Stimulated activated CD4-positive, alpha-beta T cell treated with anti-CD3 and anti-CD28 coated beads, Interleukin-4, amount 100 ng/mL, for 1 hour (primary cell): ENCODE measurements at regions not wholly inside any gene's neighbourhood (a gene's known extent, or its start where the extent isn't known, plus 50 kb on each side); places are given as distances from the start of the nearest gene placed in this dataset.
"Not testable (repeated sequence)": the region's sequence is repeated elsewhere in the genome, so short reads cannot be mapped to it uniquely, and the experiment has no call there.

Experiments
- DNase-seq: peaks from one replicate; pipeline ENCODE4 v3.0.0-alpha.2; 2020

DNA sequence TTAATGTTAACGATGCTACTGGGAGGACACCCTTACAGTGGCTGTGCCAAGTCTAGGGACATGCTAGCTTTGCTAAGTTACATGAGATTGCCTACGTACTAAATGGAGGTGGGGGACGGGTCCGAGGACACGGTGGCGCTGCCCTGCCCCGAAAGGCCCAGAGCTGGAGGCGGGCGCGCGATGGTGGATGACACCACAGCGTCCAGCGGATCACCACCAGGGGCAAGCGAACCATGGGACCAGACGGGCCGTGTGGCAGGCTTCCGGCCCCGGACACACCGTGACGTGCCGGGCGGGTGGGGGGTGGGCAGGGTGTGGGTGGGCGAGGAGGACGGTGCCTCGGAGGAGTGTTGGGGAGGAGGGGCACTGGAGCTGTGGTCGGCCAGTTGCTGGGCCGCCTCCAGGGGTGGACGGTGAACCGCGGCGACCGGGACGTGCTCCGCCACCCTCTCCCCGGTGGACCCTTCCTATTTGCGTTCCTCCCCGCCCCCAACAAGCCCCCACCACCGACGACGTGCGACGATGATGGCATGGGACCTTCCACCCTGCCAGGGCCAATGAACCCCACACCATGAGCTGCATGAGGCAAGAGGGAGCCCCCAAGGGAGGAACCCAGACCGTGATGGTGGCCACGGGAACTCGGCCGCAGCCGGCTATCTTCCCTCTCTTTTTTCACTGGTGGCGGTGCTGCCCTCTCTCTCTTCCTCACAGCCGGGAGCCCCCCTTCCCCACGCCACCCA lies 773.3 kb upstream of the DEFB115 start:
- DNase-seq: no peak

DNA sequence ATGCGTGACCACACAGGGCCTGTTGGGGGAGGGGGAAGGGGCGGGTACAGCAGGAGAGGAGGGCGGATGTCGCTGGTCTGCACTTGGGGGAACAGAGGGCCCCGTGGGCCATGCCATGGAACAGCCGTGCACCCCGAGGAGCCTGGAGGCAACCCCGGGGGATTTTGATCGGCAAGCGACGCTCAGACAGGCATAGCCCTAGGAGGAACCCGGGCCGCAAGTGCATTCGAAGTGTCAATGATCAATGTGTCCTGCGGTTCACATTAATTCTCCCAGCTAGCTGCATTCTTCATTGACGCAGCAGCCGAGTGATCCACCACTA lies 772.8 kb upstream of the DEFB115 start:
- DNase-seq: no peak

DNA sequence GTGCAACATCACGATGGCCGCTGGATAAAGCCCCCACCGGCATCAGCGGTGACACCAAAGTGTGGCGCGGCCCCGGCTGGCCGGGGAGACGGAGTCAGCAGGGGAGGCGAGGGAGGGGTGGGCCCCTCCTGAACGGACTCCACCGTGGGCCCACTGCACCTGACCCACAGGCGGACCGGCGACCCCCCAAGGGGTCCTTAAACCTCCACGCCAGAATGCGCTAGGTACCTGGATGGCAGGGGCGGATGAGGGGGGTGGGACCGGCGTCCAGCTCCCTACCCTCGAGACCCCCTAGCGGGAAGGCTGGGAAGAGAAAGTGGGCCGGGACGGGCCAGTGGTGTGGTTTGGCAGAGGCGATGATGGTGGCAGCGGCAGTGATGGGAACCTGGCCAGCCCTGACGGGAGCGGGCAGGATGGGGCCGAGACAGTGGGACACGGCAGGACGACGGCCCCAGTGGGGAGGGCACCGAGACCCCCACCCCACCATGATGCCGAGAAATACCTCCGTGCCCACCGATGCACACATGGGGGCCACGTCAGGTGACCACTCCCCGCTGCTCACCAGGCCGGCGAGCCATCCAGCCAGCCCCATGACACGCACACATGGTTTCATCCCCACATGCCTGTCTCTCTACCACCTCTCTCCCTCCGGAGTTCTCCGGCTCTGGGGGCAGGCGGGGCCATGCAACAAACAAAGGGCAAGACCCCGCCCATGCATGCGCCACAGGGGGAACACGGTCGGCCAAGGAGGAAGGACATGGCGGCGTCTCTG lies 771.9 kb upstream of the DEFB115 start:
- no peak for DNase-seq

DNA sequence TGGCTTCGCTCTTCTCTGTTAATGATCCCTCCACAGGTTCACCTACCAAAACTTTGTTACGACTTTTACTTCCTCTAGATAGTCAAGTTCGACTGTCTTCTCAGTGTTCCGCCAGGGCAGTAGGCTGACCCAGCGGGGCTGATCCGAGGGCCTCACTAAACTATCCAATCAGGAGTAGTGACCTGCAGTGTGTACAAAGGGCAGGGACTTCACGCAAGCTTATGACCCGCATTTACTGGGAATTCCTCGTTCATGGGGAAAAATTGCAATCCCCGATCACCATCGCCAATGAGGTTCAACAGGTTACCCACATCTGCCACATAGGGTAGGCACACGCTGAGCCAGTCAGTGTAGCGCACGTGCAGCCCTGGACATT lies 771.4 kb upstream of the DEFB115 start:
- no peak for DNase-seq

DNA sequence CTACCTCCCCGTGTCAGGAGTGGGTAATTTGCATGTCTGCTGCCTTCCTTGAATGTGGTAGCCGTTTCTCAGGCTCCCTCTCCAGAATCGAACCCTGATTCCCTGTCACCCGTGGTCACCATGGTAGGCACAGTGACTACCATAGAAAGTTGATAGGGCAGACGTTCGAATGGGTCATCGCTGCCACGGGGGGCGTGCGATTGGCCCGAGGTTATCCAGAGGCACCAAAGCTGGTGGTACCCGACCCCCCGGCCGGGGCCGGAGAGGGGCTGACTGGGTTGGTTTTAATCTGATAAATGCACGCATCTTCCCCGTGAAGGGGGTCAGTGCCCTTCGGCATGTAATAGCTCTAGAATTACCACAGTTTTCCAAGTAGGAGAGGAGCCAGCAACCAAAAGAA lies 770.0 kb upstream of the DEFB115 start:
- DNase-seq: not testable (repeated sequence)

DNA sequence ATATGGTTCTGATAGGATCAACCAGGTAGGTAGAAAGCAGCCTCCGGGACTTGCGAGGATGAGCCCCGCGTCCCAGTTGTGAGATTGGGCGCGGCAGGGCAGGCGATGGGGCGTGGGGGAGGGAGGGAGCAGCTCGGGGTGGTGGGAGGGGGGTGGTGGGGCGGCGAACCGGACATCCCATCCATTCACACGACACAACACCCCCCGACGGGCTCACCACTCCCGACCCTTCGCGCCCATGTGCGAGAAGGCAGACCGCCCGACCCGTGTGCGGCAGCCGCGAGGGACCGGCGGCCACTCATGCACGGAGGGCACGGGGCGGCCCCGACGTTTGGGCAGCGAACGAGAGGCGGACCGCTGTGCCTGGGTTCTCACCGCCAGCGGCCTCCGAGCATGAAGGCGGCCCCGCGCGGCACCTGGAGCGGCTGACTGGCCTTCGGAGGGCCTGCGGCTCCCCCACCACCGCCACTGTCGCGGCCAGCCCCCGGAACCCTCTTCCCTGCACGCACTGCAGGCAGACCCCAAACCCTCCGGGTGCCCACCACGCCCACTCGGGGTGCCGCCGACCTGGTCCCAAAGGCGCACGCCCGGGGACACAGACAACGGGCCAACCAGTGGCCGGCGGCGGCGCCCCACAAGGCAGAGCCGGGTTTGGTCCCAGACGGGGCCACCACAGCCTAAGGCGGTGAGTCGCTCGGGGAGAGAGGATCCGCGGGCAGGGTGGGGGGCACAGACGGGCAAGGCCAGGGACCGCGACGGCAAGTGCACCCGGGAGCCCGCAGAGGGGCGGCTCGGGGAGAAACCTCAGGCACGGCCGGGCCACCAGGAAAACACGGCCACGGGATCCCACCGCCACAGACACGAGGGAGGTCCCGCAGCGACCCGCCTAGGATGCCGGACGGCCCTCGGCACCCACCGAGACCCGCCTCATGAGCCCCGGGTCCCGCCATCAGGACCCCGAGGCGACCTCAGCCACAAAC lies 769.2 kb upstream of the DEFB115 start:
- DNase-seq: no peak

DNA sequence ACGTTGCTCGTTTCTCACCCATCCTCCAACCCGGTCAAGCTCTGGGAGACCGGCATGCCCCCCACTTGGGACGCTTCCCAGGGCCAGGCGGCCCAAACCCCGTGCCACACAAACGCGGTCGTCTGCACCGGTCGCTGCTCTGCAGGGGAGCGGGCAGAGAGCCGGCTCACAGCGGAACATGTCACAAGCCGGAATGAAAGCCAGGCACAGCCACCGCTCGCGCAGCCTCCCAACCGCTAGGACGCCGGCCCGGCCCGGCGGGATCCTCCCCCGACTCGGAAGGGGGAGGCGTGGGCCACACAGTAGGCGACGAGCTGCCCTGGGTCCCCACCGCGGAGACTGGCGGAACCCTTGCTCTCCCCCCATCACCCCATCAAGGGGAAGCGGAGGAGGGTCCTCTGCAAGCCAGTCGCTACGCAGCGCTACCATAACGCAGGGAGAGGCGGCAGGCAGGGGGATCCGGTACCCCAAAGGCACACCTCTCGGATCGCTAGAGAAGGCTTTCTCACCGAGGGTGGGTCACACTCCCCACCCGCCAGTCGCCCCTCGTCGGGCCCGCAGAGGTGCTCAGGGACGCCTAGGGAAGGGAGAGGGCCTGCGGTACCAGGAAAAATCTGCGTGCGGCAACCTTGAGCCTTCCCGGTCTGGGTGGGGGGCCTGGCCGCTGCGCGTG lies 768.4 kb upstream of the DEFB115 start:
- no peak for DNase-seq

DNA sequence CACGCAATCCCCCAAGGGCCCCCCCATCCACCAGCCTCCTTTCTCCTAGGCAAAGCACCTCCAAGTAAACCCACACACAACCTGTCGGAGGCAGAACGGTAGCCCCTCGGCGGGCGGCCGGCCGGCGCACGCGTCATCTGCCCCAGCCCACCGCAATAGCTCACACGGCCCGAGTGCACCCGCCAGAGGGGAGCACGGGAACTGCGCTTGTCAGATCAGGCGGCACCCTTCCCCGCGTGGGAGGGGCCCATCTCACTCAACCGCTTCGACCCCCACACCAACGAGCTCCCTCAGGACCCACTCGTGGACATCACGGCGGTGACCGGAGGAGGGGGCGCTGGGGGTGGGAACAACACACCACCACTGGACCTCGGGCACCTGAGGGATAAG lies 767.9 kb upstream of the DEFB115 start:
- no peak for DNase-seq

DNA sequence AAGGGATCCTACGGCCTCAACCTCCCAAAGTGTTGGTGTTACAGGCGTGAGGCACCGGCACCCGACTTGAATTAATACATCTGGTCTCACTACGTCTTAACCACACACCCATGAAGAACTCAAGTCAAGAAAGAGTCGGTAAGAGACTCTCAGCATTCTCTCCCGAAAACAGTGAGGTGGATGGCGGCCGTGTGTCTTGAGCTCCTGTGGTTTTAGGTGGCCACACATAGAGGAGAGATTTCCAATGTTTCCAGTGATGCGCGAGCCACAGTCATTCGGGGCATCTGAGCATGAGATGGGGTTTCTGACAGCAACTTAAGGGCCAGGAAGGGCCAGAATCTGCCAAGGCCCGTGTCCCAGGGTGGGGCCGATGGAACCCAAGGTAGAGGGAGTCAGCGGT lies 766.4 kb upstream of the DEFB115 start:
- no peak for DNase-seq

DNA sequence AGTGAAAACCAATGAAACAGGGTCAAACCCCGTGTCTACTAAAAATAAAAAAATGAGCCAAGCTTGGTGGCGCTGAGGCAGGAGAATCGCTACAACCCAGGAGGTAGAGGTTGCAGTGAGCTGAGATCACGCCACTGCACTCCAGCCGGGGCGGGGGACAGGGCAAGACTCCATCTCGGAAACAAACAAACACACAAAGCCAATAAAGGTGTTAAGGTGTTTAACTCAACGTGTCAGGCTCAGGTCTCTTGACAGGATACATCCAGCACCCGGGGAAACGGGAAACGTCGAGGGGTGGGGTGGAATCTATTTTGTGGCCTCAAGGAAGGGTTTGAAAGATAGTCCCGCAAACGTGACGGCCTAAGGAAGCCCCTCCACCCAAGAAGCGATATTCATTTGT lies 760.8 kb upstream of the DEFB115 start:
- not testable (repeated sequence) for DNase-seq

DNA sequence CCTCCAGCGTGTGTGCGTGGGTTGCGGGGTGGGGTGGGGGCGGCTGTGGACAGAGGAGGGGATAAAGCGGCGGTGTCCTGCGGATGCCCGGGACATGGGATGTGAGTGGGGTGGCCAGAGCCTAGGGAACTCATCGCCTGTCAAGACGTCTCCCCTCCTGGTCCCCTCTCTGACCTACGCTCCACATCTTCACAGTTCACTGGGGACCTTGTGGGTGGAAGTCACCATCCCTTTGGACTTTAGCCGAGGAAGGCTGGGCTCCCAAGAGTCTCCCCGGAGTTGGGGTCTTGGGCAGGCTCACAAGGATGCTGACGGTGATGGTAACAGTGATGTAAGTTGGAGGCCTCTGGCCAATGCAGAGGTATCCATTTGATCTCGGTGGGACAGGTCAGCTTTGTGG lies 760.3 kb upstream of the DEFB115 start:
- DNase-seq: not testable (repeated sequence)

DNA sequence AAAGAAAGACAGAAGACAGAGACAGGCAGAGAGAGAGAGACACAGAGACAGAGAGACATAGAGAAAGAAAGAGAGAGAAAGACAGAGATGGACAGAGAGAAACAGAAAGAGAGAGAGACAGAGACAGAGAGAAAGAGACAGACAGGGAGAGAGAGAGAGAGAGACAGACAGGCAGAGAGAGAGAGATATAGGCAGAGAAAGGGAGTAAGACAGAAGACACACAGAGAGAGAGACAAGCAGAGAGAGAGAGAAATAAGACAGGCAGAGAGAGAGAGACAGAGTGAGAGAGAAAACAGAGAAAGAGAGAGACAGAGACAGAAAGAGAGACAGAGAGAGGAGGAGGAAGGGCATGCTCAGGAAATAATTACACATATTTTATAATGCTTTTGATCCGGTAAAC lies 758.3 kb upstream of the DEFB115 start:
- DNase-seq: no peak

DNA sequence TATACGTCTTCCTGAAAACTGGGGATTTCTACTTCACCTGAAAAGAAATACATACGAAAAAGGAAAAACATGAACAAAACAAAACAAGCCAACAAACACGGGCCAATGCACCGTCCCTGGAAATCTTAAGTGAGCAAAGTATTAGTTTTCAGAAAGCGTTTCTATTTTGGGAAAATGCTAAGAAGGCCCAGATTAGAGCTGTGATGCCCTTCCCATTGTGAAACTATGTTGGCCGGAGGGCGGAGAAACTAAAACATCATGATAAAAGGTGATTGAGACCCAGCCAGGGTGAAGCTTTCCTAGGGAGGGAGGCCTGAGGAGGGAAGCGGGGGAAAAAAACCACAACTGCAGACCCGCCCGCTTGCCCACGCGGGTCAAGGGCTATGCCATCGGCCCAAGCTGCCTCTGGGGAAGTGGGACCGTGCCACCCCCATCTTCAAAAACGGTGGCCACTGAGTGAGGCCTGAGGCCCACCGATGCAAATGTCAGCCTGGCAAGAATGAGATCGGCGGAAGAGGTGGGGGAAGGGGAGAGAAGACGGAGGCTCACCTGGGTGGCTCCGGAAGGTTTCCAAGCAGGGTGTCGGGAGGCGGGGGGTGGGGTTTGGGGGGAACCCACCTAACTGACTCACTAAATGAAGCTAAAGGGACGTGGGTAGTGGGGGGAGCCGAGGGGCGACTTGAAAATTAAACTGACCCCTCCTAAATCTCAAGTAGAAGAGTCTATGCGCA lies 757.6 kb upstream of the DEFB115 start:
- DNase-seq: not testable (repeated sequence)

DNA sequence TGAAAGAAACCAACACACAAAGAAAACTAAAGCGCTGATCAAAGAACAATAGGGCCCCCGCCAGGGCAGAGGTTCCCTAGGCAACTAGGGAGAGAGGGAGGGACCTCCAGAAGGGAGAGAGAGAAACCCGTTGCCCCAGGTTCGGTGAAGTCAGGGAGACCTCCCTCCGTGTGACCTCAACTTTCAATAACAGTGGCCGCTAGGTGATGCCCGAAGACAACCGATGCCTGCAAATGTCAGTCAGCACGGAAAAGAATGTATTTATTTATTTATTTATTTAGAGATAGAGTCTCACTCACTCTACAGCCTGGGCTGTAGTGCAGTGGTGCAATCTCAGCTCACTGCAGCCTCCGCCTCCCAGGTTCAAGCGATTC lies 757.0 kb upstream of the DEFB115 start:
- not testable (repeated sequence) for DNase-seq

DNA sequence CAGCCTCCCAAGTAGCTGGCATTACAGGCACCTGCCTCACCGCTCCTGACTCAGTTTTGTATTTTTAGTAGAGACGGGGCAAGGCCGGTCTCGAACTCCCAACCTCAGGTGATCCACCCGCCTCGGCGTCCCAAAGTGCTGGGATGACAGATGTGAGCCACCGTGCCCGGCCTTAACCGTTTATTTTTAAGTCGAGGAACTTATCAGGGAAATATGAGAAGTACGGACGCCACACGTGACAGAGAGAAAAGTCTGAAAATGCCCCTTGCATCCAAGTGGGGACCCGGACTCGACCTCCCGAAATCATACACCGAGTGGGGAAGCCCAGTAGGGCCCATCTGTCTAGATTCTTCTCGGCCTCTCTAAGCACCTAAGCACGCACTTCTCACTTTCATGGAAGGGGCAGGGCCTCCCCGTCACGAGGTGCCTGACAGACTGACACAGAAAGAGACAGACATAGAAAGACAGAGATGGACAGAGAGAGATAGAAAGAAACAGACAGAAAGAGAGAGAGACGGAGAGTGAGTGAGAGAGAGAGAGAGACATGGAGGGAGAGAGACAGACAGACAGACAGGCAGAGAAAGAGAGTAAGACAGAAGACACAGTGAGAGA lies 756.5 kb upstream of the DEFB115 start:
- no peak for DNase-seq

DNA sequence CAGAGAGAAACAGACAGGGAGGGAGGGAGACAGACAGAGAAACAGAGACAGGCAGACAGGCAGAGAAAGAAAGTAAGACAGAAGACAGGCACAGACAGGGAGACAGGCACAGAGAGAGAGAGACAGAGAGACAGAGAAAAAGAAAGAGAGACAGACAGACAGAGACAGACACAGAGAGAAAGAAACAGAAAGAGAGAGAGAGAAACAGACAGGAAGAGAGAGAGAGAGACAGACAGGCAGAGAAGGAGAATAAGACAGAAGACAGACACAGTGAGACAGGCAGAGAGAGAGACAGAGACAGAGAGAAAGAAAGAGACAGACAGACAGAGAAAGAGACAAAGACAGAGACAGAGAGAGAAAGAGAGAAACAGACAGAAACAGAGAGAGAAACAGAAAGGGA lies 754.8 kb upstream of the DEFB115 start:
- no peak for DNase-seq

DNA sequence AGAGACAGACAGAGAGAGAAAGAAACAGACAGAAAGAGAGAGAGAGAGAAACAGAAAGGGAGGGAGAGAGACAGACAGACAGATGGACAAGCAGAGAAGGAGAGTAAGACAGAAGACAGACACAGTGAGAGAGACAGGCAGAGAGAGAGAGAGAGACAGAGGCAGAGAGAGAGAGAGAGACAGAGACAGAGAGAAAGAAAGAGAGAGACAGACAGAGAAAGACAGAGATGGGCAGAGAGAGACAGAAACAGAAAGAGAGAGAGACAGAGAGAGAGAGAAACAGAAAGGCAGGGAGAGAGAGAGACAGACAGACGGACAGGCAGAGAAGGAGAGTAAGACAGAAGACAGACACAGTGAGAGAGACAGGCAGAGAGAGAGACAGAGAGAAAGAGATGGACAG lies 754.3 kb upstream of the DEFB115 start:
- not testable (repeated sequence) for DNase-seq

DNA sequence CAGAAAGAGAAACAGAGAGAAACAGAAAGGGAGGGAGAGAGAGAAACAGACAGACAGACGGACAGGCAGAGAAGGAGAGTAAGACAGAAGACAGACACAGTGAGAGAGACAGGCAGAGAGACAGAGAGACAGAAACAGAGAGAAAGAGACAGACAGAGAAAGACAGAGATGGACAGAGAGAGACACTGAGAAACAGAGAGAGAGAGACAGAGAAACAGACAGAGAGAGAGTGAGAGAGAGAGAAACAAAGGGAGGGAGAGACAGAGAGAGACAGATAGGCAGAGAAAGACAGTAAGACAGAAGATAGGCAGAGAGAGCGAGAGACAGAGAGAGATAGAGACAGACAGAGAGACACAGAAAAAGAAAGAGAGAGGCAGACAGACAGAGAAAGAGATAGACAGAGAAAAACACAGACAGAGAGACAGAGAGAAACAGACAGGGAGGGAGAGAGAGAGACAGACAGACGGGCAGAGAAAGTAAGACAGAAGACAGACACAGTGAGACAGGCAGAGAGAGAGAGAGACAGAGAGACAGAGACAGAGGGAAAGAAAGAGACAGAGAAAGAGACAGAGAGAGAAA lies 753.4 kb upstream of the DEFB115 start:
- no peak for DNase-seq

DNA sequence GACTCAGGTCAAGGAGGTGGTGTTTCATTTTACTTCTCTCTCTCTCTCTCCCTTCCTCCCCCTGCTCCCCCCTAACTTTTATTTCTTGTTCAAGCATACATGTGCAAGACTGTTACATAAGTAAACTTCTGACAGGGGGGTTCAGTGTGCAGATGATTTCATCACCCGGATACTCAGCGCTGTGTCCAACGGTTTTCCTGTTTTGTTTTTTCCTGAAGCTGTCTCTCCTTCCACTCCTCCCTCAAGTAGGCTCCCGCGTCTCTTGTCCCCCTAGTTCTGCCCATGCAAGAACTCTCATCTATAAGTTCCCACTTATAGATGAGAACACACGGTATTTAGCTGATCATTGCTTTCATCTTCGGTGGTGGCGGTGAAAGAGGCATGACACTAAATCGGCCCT lies 751.9 kb upstream of the DEFB115 start:
- no peak for DNase-seq

DNA sequence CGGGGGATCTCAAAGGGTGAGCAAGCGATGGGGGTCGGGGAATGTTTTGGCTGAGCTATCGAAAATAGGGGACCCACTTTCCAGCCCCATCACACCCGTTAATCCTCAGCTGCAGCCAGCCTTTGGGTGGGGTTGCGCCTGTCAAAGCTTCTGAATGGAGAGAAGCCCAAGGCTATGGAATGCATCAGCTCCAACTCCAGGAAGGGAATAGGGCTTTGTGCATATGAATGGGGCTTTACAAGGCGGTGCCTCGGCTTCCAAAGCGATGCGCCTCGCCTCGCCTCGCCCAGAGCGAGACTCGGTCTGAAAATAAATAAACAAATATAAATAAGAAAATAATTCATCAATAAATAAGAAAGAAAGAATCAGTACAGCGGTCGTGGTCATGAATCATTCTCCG lies 751.4 kb upstream of the DEFB115 start:
- no peak for DNase-seq

DNA sequence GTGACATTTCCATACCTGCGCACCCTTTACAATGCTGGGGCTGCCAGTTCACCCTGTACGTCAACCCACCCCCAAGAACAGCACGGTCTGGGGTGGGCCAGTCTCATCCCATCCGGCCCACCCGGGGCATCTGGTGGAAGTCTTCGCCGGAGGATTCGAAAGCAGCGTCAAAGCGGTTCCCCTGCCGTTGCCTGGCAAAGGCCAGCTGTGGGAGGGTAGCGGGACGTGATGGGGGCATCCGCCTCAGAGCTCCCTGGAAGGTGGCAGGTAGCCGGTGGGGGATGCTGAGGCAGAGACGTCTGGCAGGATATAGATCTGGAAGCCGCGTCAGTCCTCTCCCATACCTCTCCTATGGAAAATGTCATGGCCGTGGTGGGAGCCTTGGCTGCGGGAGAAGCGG lies 749.1 kb upstream of the DEFB115 start:
- DNase-seq: not testable (repeated sequence)
